MCF 10A (cell line): ENCODE measurements at regions not wholly inside any gene's neighbourhood (a gene's known extent, or its start where the extent isn't known, plus 50 kb on each side); places are given as distances from the start of the nearest gene placed in this dataset.
A peak's percentile ranks its signal among the peaks of the same experiment; 100 is the strongest.
"Not testable (repeated sequence)": the region's sequence is repeated elsewhere in the genome, so short reads cannot be mapped to it uniquely, and the experiment has no call there.

ENCODE experiments used
- BruUV-seq: library from RNA; stranded (reverse); fragments of 400-500 nt; replicated peaks from 2 replicates; lab custom pipeline; 2021; lab: Mats Ljungman, UMichigan
- CTCF ChIA-PET: fragments of 300-600 bp; sonication (Branson Sonifier 250); formaldehyde crosslinking; extraction: SDS; loops from one replicate; lab custom pipeline; 2021; ENCODE audit warnings: antibody characterized with exemption, inconsistent platforms; lab: Yijun Ruan, JAX
- POLR2A ChIA-PET: fragments of 300-600, 350-650 bp; sonication (Branson Sonifier 250); formaldehyde crosslinking; extraction: SDS; loops from one replicate; lab custom pipeline; 2020; ENCODE audit warnings: antibody characterized with exemption, inconsistent platforms; lab: Yijun Ruan, JAX
- DNase-seq: peaks from one replicate; pipeline ENCODE4 v3.0.0-alpha.2; 2018; ENCODE audit not compliant: unreplicated experiment
- H3K27ac Mint-ChIP-seq: one replicate; pipeline ENCODE4 v1.8.0; 2022; ENCODE audit warnings: mild to moderate bottlenecking, low read depth, mixed read lengths; ENCODE audit not compliant: unreplicated experiment
- H3K27me3 Mint-ChIP-seq: one replicate; pipeline ENCODE4 v1.8.0; 2022; ENCODE audit warnings: mixed read lengths; ENCODE audit not compliant: insufficient read depth, unreplicated experiment
- H3K36me3 Mint-ChIP-seq: one replicate; pipeline ENCODE4 v1.8.0; 2022; ENCODE audit warnings: mild to moderate bottlenecking, moderate library complexity, mixed read lengths; ENCODE audit not compliant: insufficient read depth, unreplicated experiment
- H3K4me1 Mint-ChIP-seq: one replicate; pipeline ENCODE4 v1.8.0; 2022; ENCODE audit warnings: mixed read lengths; ENCODE audit not compliant: insufficient read depth, unreplicated experiment
- H3K4me3 Mint-ChIP-seq: one replicate; pipeline ENCODE4 v1.8.0; 2022; ENCODE audit warnings: mild to moderate bottlenecking, moderate library complexity, mixed read lengths; ENCODE audit not compliant: unreplicated experiment
- H3K9me3 Mint-ChIP-seq: one replicate; pipeline ENCODE4 v1.8.0; 2022; ENCODE audit warnings: mixed read lengths; ENCODE audit not compliant: unreplicated experiment
- CTCF ChIP-seq: fragments of 200-600 bp; IDR thresholded peaks from one replicate; pipeline ENCODE4 v1.8.0; 2022; ENCODE audit warnings: antibody characterized with exemption, mild to moderate bottlenecking; ENCODE audit not compliant: unreplicated experiment
- intact Hi-C: fragments of 100-400 bp; cut with micrococcal nuclease; formaldehyde crosslinking; loops from 2 replicates; pipeline ENCODE4 v1.14.1; 2022

DNA sequence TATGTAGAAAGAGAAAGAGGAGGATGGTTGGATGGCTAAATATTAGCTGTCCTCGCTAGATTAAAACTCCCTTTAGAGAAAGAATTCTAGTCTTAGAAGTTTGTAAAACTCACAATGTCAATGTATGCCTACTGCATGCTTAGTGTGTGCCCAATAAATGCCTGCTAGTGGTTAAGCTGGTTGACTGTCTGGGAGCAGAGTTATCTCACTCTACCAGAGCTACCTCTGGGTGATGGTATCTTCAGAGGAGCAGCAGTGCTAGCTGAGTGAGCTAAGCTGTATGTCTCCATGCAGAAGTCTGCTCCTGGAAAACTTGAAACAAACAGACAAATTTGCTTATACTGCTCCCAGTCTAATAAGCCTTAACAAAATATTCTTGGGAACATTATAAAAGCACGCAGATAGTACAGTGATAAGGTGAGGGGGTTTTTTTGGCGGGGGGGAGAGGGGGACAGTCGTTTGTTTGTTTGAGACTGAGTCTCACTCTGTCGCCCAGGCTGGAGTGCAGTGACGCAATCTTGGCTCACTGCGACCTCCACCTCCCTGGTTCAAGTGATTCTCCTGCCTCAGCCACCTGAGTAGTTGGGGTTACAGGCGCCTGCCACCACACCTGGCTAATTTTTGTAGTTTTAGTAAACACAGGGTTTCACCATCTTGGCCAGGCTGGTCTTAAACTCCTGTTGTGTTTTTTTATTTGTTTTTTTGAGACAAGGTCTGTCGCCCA, 202.8 kb upstream of the TSC22D1 start:
- Mint-ChIP-seq H3K4me1 (no peaks in the 10 kb centered on the region), H3K27ac (no peak overlapping the region), H3K36me3 (no peaks in the 10 kb centered on the region), H3K9me3 (peaks cover 7% of the 10 kb centered on the region), H3K27me3 (no peaks in the 10 kb centered on the region), H3K4me3 (no peak overlapping the region)
- intact Hi-C loops: no loop called here
- no peak for DNase-seq
- BruUV-seq: no TSS peak
- no peak for TF ChIP-seq CTCF
- ChIA-PET CTCF (interaction anchor here (0.7 to 1.2 kb wide), 2 partner anchors 190 to 207 kb away, joined by 3 read pairs; no protein-coding TSS in a partner anchor), POLR2A (interaction anchor here (0.5 to 1.4 kb wide), 2 partner anchors 12 to 205 kb away, joined by 3 to 4 read pairs; no protein-coding TSS in a partner anchor)

GRCh38 chr13:44775290-44775689, 199.2 kb upstream of the TSC22D1 start:
- H3K9me3 Mint-ChIP-seq, DNase-seq, intact Hi-C loops, H3K4me3 Mint-ChIP-seq, H3K4me1 Mint-ChIP-seq, CTCF ChIA-PET, H3K27ac Mint-ChIP-seq, BruUV-seq, H3K36me3 Mint-ChIP-seq, H3K27me3 Mint-ChIP-seq: not testable (repeated sequence)
- POLR2A ChIA-PET: interaction anchor here (0.6 kb wide), 1 partner anchor 13 kb away, joined by 4 read pairs; no protein-coding TSS in a partner anchor

DNA sequence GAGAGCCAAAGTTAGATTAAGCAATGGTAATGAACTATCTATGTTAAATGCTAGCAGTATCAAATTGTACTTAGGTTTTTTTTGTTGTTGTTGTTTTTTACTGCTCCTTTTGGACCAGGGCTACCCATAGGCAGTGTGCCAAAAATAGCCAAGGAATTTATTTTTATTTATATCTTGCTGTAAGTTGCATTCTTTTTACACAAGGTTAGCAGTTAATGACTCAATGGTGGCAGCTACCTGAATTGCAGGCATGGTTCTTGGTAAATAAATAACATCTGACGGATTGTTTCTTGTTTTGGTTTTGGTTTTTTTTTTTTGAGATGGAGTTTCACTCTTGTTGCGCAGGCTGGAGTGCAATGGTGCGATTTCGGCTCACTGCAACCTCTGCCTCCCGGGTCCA, 194.8 kb upstream of the TSC22D1 start:
- no peak for TF ChIP-seq CTCF
- intact Hi-C loops: no loop called here
- DNase-seq: peak; percentile 27
- Mint-ChIP-seq H3K4me1 (peaks cover 12% of the 10 kb centered on the region), H3K36me3 (no peaks in the 10 kb centered on the region), H3K27me3 (no peaks in the 10 kb centered on the region), H3K27ac (no peak overlapping the region), H3K4me3 (no peak overlapping the region), H3K9me3 (peaks cover 2% of the 10 kb centered on the region)
- ChIA-PET POLR2A (no interaction called here), CTCF (interaction anchor here (0.6 kb wide), 1 partner anchor 45 kb away, joined by 3 read pairs; no protein-coding TSS in a partner anchor)
- BruUV-seq: no TSS peak

DNA sequence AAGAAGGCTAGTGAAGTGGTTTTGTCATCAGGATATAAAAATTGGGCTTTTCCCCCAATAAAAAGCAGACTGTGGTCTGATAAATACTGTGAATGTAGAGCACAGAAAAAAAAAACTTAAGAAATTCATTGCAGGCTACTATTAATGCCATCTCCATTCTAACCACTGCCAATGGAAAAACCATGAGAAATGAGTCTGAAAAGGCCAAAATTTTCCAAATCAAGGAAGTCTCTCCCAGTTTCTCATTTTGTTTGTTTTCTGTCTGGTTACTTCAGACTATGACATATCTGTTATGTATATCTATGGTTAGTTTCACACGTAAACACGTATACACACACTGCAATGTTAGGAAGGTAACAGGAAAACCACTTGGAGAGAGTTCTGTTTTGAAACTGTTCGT, 193.6 kb upstream of the TSC22D1 start:
- Mint-ChIP-seq H3K36me3 (no peaks in the 10 kb centered on the region), H3K27ac (no peak overlapping the region), H3K9me3 (no peaks in the 10 kb centered on the region), H3K4me3 (no peak overlapping the region), H3K27me3 (no peaks in the 10 kb centered on the region), H3K4me1 (peaks cover 15% of the 10 kb centered on the region)
- no TSS peak for BruUV-seq
- CTCF ChIA-PET: interaction anchor here (0.9 kb wide), 1 partner anchor 83 kb away, joined by 4 read pairs; no protein-coding TSS in a partner anchor
- TF ChIP-seq CTCF: no peak
- intact Hi-C loops: no loop called here
- no peak for DNase-seq
- POLR2A ChIA-PET: interaction anchor here (0.6 kb wide), 1 partner anchor 14 kb away, joined by 4 read pairs; no protein-coding TSS in a partner anchor
